HG03457 (cell line): ENCODE measurements at regions not wholly inside any gene's neighbourhood (a gene's known extent, or its start where the extent isn't known, plus 50 kb on each side); places are given as distances from the start of the nearest gene placed in this dataset.

Experiments
- ATAC-seq: cut with Tn5 transposase; IDR thresholded peaks from one replicate; pipeline ENCODE4 v1.9.1; 2021; ENCODE audit warnings: moderate number of reproducible peaks; ENCODE audit not compliant: unreplicated experiment

- ATAC-seq, result no peak
These were observed 272.5 kb downstream of the DSEL start for GRCh38 chr18:67243799-67244587.

GRCh38 chr18:67242001-67242400, 274.5 kb downstream of the DSEL start:
- no peak for ATAC-seq

- ATAC-seq, result no peak
These were observed 275.2 kb downstream of the DSEL start for GRCh38 chr18:67241299-67241698.

GRCh38 chr18:67239826-67240225, 276.7 kb downstream of the DSEL start:
- no peak for ATAC-seq

- ATAC-seq, result no peak
These were observed 283.5 kb downstream of the DSEL start for GRCh38 chr18:67232991-67233390.

- ATAC-seq, result no peak
These were observed 284.1 kb downstream of the DSEL start for GRCh38 chr18:67232406-67232805.

- ATAC-seq, result no peak
These were observed 293.6 kb downstream of the DSEL start for GRCh38 chr18:67222887-67223286.

- ATAC-seq, result no peak
These were observed 296.7 kb downstream of the DSEL start for GRCh38 chr18:67219821-67220220.

GRCh38 chr18:67218556-67218955, 298.0 kb downstream of the DSEL start:
- no peak for ATAC-seq

- ATAC-seq, result peak; percentile 93
These were observed 298.9 kb downstream of the DSEL start for GRCh38 chr18:67217551-67218166.

- no peak for ATAC-seq
These were observed 299.7 kb downstream of the DSEL start for GRCh38 chr18:67216846-67217245.

GRCh38 chr18:67215686-67216085, 300.8 kb downstream of the DSEL start:
- no peak for ATAC-seq

- no peak for ATAC-seq
These were observed 304.9 kb downstream of the DSEL start for GRCh38 chr18:67211646-67212045.

- no peak for ATAC-seq
These were observed 315.9 kb downstream of the DSEL start for GRCh38 chr18:67200665-67201064.

GRCh38 chr18:67199993-67200617, 316.4 kb downstream of the DSEL start:
- ATAC-seq, result peak; percentile 88

GRCh38 chr18:67194886-67195285, 321.6 kb downstream of the DSEL start:
- no peak for ATAC-seq

GRCh38 chr18:67192535-67192934, 324.0 kb downstream of the DSEL start:
- ATAC-seq, result no peak

GRCh38 chr18:67183398-67183797, 333.1 kb downstream of the DSEL start:
- ATAC-seq, result no peak

GRCh38 chr18:67179726-67180125, 336.8 kb downstream of the DSEL start:
- no peak for ATAC-seq

- no peak for ATAC-seq
These were observed 356.9 kb downstream of the DSEL start for GRCh38 chr18:67159662-67160061.

GRCh38 chr18:67154979-67155378, 361.5 kb downstream of the DSEL start:
- ATAC-seq, result no peak

GRCh38 chr18:67151366-67151765, 365.2 kb downstream of the DSEL start:
- ATAC-seq, result no peak
